GM06990 (cell line): ENCODE measurements at regions not wholly inside any gene's neighbourhood (a gene's known extent, or its start where the extent isn't known, plus 50 kb on each side); places are given as distances from the start of the nearest gene placed in this dataset.
A peak's percentile ranks its signal among the peaks of the same experiment; 100 is the strongest.
"Not testable (repeated sequence)": the region's sequence is repeated elsewhere in the genome, so short reads cannot be mapped to it uniquely, and the experiment has no call there.

ENCODE experiments used
- DNase-seq: peaks from one replicate; pipeline ENCODE4 v3.0.0-alpha.2; 2011; ENCODE audit not compliant: insufficient read length; ENCODE audit errors: extremely low read depth
- H3K27me3 ChIP-seq: replicated peaks from 2 replicates; pipeline ENCODE4 v1.6.0; 2011; ENCODE audit warnings: low read length; ENCODE audit not compliant: control insufficient read depth, insufficient read depth
- H3K36me3 ChIP-seq: 2 replicates; pipeline ENCODE4 v1.5.1; 2011; ENCODE audit warnings: low read length; ENCODE audit not compliant: control insufficient read depth, insufficient read depth
- H3K4me3 ChIP-seq: replicated peaks from 2 replicates; pipeline ENCODE4 v1.5.1; 2011; ENCODE audit warnings: low read depth, mild to moderate bottlenecking, control low read depth, low read length
- TF ChIP-seq, protein P1 (sequence below): IDR thresholded peaks from 2 replicates; pipeline ENCODE4 v1.5.1; 2011; ENCODE audit warnings: low read length, control low read depth, mild to moderate bottlenecking, inconsistent platforms; ENCODE audit not compliant: insufficient read depth, poor library complexity, severe bottlenecking

- Histone ChIP-seq H3K27me3 (peaks cover 3% of the 10 kb centered on the region; the same call in 1 of the 2 replicates), H3K36me3 (no peaks in the 10 kb centered on the region), H3K4me3 (no peak overlapping the region)
- no peak for DNase-seq
- TF ChIP-seq, protein P1, sequence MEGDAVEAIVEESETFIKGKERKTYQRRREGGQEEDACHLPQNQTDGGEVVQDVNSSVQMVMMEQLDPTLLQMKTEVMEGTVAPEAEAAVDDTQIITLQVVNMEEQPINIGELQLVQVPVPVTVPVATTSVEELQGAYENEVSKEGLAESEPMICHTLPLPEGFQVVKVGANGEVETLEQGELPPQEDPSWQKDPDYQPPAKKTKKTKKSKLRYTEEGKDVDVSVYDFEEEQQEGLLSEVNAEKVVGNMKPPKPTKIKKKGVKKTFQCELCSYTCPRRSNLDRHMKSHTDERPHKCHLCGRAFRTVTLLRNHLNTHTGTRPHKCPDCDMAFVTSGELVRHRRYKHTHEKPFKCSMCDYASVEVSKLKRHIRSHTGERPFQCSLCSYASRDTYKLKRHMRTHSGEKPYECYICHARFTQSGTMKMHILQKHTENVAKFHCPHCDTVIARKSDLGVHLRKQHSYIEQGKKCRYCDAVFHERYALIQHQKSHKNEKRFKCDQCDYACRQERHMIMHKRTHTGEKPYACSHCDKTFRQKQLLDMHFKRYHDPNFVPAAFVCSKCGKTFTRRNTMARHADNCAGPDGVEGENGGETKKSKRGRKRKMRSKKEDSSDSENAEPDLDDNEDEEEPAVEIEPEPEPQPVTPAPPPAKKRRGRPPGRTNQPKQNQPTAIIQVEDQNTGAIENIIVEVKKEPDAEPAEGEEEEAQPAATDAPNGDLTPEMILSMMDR, result no peak
Observed at GRCh38 chr15:69704700-69705099, 252.1 kb downstream of the RPLP1 start.

DNA sequence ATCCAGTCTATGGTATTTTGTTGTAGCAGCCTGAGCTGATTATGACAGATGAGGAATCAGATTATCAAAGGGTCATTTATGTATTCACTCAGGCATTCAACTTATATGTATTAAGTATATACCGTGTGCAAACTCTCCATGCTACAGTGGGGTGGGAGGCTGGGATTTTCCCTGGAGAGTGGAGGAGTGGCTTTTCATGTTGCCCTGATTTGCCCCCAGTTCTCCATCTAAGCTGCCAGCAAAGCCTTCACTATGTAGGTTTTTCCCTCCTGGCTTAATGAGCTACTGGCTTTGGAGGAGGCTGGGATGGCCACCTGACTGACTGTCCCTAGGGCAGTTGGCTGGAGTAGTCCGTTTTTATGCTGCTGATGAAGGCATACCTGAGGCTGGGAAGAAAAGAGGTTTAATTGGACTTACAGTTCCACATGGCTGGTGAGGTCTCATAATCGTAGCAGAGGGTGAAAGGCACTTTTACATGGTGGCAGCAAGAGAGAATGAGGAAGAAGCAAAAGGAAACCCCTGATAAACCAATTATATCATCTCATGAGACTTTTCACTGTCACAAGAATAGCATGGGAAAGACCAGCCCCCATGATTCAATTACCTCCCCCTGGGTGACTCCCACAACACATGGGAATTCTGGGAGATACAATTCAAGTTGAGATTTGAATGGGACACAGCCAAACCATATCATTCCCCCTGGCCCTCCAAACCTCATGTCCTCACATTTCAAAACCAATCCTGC lies 253.9 kb downstream of the RPLP1 start:
- H3K36me3 ChIP-seq, result no peaks in the 10 kb centered on the region
- no peak overlapping the region for H3K4me3 ChIP-seq
- H3K27me3 ChIP-seq, result peaks cover 3% of the 10 kb centered on the region
- DNase-seq, result no peak
- TF ChIP-seq, protein P1, result no peak

GRCh38 chr15:69707241-69707640 lies 254.6 kb downstream of the RPLP1 start:
- not testable (repeated sequence) for H3K36me3 ChIP-seq, H3K27me3 ChIP-seq, H3K4me3 ChIP-seq, DNase-seq

GRCh38 chr15:69708436-69709122 lies 256.0 kb downstream of the RPLP1 start:
- not testable (repeated sequence) for H3K27me3 ChIP-seq, H3K36me3 ChIP-seq, DNase-seq, H3K4me3 ChIP-seq

GRCh38 chr15:69712991-69713390 lies 260.4 kb downstream of the RPLP1 start:
- TF ChIP-seq, protein P1, result no peak
- H3K27me3 ChIP-seq, result no peaks in the 10 kb centered on the region; the same call in 1 of the 2 replicates
- H3K4me3 ChIP-seq, result no peak overlapping the region
- DNase-seq, result no peak
- H3K36me3 ChIP-seq, result no peaks in the 10 kb centered on the region

- Histone ChIP-seq H3K27me3 (no peaks in the 10 kb centered on the region; the same call in 1 of the 2 replicates), H3K4me3 (no peak overlapping the region), H3K36me3 (no peaks in the 10 kb centered on the region)
- peak; percentile 73 for DNase-seq
- TF ChIP-seq, protein P1, result no peak
Observed at GRCh38 chr15:69713726-69714559, 261.3 kb downstream of the RPLP1 start.
